Fibroblast of the aortic adventitia (primary cell): ENCODE measurements at regions not wholly inside any gene's neighbourhood (a gene's known extent, or its start where the extent isn't known, plus 50 kb on each side); places are given as distances from the start of the nearest gene placed in this dataset.
A peak's percentile ranks its signal among the peaks of the same experiment; 100 is the strongest.

ENCODE experiments used
- DNase-seq: peaks from one replicate; pipeline ENCODE4 v3.0.0-alpha.2; 2010; ENCODE audit warnings: low read depth
- H3K4me3 ChIP-seq: 2 replicates; pipeline ENCODE4 v1.5.1; 2011; ENCODE audit warnings: low read depth, mild to moderate bottlenecking, control low read depth, low read length, moderate library complexity
- TF ChIP-seq, protein P1 (sequence below): IDR thresholded peaks from 2 replicates; pipeline ENCODE4 v1.5.1; 2011; ENCODE audit warnings: mild to moderate bottlenecking, low read length, control low read depth, inconsistent platforms; ENCODE audit not compliant: insufficient read depth

DNA sequence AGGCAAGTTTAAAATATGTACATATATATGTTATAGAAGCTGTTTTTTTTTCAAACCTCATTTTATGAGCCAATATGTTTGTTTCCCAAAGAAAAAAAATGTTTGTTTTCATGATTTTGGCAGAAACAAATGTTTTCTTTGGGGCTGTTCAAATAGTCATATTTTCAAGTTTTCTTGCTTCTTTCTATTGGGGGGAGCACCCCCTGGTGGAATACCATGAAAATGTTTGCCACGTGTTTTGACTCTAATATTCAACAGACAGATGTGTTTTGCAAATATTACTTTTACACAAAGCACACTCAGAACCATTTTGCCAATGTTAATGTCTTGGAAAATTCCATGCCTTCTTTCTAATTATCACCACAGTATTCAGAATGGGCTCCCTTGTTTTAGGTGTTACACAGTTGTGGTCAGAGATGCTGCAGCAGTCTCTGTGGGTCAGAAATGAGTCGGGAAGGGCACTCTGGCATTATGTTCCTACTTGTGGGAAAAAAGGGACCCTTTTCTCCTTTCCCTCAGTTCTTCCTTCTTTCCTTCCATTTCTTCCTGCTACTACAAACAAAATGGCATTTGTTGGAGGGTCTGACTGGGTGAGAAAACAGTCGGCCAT, 817.0 kb downstream of the TUSC7 start:
- H3K4me3 ChIP-seq = no peak overlapping the region
- TF ChIP-seq, protein P1, sequence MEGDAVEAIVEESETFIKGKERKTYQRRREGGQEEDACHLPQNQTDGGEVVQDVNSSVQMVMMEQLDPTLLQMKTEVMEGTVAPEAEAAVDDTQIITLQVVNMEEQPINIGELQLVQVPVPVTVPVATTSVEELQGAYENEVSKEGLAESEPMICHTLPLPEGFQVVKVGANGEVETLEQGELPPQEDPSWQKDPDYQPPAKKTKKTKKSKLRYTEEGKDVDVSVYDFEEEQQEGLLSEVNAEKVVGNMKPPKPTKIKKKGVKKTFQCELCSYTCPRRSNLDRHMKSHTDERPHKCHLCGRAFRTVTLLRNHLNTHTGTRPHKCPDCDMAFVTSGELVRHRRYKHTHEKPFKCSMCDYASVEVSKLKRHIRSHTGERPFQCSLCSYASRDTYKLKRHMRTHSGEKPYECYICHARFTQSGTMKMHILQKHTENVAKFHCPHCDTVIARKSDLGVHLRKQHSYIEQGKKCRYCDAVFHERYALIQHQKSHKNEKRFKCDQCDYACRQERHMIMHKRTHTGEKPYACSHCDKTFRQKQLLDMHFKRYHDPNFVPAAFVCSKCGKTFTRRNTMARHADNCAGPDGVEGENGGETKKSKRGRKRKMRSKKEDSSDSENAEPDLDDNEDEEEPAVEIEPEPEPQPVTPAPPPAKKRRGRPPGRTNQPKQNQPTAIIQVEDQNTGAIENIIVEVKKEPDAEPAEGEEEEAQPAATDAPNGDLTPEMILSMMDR = peak; percentile 67
- DNase-seq = peak; percentile 66

DNA sequence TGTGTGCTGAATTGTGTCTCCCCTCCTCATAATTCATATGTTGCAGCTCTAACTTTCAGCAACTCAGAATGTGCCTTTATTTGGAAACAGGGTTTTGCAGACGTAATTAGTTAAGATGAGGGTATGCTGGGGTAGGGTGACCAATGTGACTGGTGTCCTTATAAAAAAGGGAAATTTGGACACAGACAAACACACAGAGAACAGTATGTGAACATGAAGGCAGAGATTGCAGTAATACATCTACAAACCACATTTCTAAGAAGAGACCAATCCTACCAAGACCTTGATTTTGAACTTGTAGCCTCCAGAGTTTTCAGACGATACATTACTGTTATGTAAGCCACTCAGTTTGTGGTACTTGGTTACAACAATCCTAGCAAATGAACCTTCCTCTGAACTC, 817.8 kb downstream of the TUSC7 start:
- no peak overlapping the region for H3K4me3 ChIP-seq
- TF ChIP-seq, protein P1 = no peak
- DNase-seq = no peak

DNA sequence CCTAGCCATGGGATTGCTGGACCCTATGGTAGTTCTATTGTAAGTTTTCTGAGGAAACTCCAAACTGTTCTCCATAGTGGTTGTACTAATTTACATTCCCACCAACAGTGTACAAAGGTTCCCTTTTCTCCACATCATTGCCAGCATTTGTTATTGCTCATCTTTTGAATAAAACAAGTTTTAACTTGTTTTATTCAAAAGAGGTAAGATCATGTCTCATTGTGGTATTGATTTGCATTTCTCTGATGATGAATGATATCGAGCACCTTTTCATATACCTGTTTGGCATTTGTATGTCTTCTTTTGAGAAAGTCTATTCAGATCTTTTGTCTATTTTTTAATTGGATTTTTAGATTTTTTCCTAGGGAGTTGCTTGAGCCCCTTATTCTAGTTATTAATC, 819.1 kb downstream of the TUSC7 start:
- TF ChIP-seq, protein P1 = no peak
- no peak for DNase-seq
- H3K4me3 ChIP-seq = no peak overlapping the region

DNA sequence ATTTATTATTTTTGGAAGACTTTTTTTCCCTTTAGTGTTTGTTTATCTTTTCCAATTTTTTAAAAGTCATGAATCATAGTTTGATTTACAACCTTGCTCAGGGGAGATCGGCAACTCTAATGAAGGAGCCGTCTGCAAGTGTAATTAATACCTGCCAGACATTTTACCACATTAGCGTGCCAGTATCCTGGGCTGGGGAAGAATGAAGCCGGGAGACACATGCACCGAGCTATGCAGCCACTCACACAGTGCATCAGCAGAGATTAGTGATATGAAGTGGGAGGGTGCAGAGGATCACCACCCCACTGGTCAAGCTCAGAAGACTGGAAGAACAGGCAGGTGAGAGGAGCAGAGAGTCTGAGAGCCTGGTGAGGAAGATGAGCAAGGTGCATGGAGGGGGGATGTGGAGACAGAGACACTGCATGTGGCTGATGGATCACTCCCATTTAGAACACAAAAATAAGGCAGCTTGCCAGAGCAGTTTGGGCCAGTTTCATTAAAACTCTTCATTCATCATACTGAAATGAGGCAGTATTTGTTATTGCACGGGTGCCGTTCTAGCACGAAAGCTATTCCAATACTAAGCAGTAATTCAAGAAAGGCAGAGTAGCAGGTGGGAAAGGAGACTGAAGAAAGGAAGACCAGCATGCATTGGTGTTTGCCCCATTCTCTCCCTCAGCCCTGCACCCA, 821.6 kb downstream of the TUSC7 start:
- H3K4me3 ChIP-seq = no peak overlapping the region
- DNase-seq = peak; percentile 28
- TF ChIP-seq, protein P1 = no peak

DNA sequence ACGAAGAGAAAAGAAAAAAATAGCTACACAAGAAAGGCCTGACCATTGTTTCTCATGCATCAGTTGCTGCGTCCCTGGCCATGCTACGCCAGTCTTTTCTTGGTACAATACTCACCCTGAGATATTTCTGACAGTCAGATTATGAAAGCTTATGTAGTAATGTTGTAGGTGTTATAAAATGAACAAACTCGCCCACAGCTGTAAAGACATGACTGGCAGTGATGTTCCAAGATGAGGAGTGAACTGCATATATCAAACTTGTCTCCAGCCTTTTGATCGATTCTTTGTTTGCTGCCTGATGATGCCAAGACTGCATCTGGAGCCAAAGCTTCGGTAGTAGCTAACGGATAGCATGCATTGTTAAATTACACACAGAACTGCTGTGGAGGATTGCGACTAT, 822.7 kb downstream of the TUSC7 start:
- no peak overlapping the region for H3K4me3 ChIP-seq
- TF ChIP-seq, protein P1 = no peak
- no peak for DNase-seq

DNA sequence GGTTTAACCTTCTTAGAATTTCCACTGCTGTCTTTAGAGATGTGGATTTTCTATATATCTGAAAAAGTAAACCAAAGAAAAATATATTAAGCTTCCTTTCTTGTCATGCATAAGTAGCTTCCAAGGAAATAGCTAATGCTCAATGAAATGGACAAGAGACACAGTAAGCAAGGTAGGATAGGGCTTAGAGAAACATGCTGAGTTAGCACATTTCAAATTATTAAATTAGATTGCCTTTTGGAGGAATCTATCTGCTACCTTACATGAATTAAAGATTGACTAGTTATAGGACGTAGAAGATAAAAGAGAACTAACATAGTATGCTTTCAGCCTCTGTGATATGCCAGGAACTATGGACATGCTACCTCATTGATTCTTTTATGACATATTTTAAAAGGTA, 824.6 kb downstream of the TUSC7 start:
- no peak for DNase-seq
- H3K4me3 ChIP-seq = no peak overlapping the region
- TF ChIP-seq, protein P1 = no peak

DNA sequence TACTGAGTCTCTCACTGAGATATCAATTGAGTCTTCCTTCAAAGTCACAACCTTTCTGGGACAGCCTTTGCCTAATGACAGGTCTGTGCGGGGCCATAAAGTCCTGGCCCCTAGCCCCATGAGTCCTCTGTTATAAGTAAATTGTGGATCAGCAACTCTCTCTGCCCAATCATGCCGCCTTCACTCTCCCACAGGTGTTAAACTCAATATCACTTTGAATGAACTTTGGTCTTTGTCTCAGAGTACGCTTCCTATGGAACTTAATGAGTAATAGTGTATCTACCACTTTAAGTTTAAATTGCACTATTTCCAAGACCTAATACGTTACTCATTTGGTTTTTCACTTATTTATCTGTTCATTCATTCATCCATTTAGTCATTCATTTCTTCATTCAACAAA, 826.4 kb downstream of the TUSC7 start:
- TF ChIP-seq, protein P1 = no peak
- DNase-seq = no peak

More for the DNA sequence above, 826.4 kb downstream of the TUSC7 start:
- no peak overlapping the region for H3K4me3 ChIP-seq
